ENCODE measurements at regions not wholly inside any gene's neighbourhood (a gene's known extent, or its start where the extent isn't known, plus 50 kb on each side); places are given as distances from the start of the nearest gene placed in this dataset.

DNA sequence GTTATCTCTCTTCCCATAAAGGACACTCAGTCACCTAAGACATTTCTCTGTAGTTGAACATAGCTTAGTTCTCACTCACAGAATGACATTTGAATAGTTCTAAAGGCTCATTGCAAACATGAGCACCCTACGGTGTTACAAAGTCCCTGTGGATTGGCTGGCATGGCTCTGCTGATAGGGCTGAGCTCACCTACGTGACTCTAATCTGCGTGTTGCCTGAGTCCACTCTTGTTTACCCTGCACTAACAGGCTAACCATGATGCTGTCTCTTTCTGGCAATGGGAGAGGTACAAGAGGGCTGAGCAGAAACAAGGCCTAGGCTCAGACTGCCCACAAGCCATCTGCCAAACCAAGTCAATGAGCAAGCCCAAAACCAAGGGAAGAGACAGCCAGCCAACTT, 103.6 kb downstream of the PALM2AKAP2 start:
- TF ChIP-seq, protein P1, sequence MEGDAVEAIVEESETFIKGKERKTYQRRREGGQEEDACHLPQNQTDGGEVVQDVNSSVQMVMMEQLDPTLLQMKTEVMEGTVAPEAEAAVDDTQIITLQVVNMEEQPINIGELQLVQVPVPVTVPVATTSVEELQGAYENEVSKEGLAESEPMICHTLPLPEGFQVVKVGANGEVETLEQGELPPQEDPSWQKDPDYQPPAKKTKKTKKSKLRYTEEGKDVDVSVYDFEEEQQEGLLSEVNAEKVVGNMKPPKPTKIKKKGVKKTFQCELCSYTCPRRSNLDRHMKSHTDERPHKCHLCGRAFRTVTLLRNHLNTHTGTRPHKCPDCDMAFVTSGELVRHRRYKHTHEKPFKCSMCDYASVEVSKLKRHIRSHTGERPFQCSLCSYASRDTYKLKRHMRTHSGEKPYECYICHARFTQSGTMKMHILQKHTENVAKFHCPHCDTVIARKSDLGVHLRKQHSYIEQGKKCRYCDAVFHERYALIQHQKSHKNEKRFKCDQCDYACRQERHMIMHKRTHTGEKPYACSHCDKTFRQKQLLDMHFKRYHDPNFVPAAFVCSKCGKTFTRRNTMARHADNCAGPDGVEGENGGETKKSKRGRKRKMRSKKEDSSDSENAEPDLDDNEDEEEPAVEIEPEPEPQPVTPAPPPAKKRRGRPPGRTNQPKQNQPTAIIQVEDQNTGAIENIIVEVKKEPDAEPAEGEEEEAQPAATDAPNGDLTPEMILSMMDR (conservative IDR thresholded peaks at IDR 0.05; ENCODE audit: low read depth, low read length), result no peak
- no peak for TF ChIP-seq EZH2phosphoT487 (IDR thresholded peaks at IDR 0.05; ENCODE audit: borderline replicate concordance, low read length)

Measured in PC-3 (cell line).